SHP77 treated with DMSO at 0.1 percent for 48 hours (cell line): ENCODE measurements at regions not wholly inside any gene's neighbourhood (a gene's known extent, or its start where the extent isn't known, plus 50 kb on each side); places are given as distances from the start of the nearest gene placed in this dataset.
"Not testable (repeated sequence)": the region's sequence is repeated elsewhere in the genome, so short reads cannot be mapped to it uniquely, and the experiment has no call there.

Source experiments
- DNase-seq: peaks from one replicate; lab custom pipeline; 2025; lab: John Stamatoyannopoulos, UW

DNA sequence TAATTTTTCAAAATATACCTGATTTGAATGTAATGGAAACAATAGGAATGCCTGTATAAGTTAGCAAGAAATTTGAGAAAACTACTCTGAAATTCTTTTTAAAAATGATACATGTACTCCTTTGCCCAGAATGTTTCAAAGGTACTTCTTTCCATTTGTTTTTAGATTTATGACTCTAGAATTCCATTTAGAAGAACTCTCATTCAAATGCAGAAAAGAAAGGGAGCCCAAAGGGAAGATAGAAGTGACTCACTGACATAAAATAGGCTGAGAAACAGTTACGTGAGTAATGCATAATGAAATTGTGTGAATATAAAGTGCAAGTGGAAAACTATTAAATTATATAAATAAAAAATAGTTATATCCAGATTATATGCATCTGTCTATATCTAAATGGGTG, 926.3 kb downstream of the TAF11L14 start:
- DNase-seq = no peak

DNA sequence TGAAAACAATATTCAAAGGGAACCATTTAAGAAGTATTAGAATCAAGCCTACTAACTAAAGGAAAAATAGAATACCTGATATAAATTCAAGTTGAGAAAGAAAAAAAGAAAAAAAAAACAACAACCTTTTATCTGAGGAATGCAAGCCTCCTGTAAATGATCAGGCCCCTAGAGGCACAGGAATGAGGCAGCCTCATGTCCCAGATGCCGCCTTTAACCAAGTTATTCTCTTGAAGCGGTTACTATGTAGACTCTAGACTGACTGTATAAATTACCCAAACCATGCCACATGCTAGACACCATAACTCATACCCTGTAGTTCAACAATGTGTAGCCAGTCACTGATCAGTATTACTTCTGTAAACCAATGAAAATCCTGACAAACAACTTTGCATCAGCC, 929.6 kb downstream of the TAF11L14 start:
- no peak for DNase-seq

DNA sequence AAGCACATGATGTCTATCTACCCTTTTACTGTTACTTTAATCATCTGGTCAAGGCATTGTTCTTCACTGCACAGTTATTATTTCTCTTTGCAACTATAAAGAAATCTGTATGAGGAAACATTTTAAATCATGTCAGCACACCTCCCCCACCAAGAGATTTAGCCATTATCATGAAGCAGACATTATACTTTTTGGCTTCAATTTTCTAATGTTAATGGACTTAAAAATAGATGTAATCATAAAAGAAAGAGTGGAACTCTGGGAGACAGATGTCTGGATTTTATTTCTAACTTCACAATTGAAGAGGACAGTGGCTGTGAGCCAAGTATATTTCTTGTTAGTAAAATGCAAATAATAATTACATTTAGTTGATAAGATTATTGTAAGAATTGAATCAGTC, 932.4 kb downstream of the TAF11L14 start:
- DNase-seq = no peak

DNA sequence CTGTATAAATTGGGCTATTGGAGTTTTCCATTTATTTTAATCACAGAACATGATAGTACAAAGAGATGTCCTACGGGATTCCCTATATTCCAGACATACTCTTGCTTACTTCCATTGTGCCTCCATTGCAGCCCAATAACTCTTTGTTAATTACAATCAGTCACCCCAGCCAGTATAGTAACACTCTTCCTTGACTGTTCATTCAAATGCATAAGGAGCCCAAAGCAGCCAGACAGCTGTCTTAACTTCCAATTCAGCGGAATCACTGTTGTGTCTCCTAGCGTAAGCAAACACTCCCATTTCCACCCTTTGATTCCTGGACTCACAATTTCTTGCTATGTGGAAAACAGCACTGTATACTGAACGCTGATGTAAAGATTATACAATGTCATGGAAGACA, 942.3 kb downstream of the TAF11L14 start:
- DNase-seq = no peak

DNA sequence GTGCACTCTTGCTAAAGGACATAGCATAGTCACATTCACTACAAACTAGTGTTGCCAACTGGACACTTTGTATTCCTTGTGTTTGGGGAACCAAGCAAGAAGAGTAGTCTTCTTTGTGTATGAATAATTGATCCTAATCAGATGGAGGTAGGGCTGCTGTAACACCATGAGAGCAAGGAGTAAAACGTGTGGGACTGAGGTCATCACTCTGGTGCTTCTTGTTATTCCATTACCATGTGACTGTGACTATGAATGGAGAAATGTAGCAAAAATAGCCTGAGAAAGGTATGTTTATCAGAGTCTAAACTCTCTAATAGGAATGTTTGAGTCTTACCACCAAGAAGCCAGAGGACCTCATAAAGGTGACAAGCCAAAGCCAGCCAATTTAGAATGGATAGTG, 966.9 kb downstream of the TAF11L14 start:
- no peak for DNase-seq

DNA sequence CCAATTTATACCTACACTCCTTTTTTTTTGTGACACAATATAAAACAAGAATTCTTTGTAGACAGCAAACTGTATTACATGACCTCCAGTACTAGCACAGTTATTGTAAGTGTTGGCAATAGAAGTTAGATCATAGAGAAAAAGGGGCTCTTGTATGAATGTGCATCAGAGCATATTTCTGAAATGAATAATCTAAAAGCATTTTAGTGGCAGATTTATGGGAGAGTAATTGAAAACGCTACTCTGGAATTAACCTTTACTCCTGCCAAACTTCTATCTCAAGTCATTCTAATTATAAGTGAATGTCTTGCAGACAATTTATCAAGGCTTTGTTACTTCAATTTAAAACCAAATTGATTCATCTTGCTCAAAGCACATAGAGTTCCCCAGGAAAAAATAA, 968.1 kb downstream of the TAF11L14 start:
- no peak for DNase-seq

DNA sequence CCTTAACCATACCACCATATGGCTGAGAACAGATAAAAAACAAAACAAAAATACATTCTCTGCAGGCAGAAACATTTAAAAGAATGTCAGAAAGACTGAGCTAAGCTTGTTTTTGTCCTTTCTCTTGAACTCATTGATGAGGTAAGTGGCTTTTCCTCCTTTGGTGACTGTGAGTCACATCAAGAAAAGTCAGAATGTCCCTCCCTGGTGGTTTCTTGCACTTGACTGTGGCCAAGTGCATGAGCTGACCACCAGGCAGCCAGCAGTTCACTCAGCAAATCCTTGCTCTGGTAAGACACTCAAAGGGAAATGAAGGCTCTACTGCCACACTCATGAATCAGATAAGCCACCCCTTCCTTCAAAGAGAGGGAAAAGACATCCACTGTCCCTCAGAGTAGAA, 970.9 kb downstream of the TAF11L14 start:
- DNase-seq = no peak

DNA sequence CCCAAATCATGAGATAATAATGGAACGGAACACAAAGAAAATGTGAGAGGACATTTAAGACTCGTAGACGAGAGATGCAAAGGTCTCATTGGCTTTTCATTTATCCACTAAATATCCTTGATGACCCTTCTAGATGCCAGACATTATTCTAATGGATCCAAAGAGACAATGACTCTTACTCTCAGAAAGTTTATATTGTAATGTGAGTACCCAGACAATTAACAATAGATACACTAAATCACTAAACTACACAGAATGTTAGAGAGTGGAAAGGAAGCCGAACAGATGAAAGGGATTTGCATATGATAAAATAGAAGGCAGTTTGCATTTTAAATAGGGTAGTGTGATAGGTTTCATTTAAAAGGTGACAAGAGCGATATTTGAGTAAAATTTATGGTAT, 973.3 kb downstream of the TAF11L14 start:
- no peak for DNase-seq

DNA sequence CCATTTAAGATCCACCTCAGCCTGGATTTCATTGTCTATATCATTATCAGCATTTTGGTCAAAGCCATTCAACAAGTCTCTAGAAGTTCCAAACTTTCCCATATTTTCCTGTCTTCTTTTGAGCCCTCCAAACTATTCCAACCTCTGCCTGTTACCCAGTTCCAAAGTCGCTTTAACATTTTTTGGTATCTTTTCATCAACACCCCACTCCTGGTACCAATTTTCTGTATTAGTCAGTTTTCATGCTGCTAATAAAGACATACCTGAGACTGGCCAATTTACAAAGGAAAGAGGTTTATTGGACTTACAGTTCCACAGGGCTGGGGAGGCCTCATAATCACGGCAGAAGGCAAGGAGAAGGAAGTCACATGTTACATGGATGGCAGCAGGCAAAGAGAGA, 982.9 kb downstream of the TAF11L14 start:
- not testable (repeated sequence) for DNase-seq

DNA sequence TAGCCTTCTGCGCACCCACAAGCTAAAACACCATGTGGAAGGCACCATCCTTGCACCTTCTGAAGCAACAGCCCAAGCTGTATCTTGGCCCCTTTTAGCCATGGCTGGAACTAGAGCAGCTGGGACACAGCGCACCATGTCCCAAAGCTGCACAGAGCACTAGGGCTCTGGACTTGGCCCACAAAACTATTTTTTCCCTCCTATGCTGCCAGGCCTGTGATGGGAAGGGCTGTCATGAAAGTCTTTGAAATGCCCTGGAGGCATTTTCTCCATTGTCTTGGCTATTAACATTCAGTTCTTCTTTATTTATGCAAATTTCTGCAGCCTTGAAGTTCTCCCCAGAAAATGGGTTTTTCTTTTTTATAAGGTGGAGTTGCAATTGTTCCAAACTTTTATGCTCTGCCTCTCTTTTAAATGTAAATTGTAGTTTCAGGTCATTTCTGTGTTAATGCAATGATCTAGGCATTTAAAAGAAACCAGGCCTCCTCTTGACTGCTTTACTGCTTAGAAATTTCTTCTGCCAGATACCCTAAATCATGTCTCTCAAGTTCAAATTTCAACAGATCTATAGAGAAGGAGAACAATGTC, 996.3 kb downstream of the TAF11L14 start:
- DNase-seq = no peak

DNA sequence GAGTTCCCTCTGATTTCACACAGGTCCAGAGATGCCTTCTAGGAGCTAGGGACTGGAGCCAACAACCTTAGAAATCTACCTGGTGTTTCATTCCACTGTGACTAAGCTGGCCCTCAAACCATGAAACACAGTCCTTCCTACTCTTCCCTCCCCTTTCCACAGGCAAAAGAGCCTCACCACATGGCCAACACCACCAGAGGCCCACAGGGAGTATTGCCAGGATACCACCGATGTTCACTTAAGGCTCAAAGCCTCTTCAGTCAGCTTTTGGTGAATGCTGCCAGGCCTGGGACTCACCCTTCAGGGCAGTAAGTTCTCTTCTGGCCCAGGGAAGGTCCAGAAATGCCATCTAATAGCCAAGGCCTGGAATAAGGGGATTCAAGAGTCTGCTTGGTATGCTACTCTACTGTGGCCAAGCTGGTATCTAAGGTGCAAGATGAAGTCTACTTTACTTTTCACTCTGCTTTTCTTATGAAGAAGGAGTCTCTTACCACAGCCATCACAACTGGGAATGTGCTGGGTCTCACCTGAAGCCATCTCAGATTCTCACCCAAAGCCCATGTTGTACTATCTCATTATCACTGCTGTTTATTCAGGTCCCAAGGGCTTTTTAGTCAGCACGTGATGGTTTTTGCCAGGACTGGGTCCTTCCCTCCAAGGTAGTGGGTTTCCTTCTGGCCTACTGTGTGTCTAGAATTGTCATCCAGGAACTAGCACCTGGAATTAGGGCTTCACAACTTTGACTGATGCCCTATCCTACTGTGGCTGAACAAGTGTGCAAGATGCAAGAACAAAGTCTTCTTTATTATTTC, 1018.4 kb downstream of the TAF11L14 start:
- DNase-seq = no peak

DNA sequence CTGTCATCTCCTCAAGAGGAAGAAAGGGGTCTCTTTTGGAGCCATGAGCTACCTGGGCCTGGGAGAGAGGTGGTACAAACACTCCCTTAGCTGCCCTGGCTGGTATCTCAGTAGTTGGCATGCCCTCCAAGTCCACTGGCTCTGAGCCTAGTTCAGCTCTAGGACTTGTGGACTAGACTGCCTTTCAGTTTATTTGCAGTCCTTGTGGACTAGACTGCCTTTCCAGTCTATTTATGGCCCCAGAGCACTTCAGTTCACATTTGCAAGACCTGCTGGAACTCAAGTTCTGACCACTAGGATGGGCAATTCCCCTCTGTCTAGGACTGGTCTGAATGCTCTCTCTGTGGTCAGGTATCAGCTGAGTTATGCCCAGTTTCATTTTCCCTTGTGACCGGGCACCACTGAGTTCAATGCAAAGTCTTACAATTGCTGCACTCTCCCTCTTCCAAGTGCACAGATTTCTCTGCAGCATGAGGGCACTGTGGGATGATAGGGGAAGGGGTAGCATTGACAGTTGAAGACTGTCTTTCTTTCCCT, 1019.0 kb downstream of the TAF11L14 start:
- no peak for DNase-seq

DNA sequence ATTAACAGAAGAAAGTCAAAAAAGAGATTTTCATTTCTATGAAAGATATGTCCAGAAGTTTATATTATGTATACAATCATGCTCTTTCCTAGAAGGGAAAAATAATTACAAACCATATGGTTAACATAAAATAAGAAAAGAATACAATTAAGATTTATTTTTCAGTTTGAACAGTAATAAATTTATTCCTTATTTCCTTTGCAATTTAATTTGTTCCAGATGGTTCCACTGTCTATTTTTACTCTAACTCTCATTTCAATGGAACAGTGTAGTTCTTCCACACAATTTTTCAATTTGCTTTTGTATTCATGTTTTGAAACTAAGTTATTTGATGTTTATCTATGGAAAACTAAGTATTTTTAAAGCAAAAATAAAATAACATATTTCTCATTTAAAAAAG, 1026.3 kb downstream of the TAF11L14 start:
- no peak for DNase-seq

DNA sequence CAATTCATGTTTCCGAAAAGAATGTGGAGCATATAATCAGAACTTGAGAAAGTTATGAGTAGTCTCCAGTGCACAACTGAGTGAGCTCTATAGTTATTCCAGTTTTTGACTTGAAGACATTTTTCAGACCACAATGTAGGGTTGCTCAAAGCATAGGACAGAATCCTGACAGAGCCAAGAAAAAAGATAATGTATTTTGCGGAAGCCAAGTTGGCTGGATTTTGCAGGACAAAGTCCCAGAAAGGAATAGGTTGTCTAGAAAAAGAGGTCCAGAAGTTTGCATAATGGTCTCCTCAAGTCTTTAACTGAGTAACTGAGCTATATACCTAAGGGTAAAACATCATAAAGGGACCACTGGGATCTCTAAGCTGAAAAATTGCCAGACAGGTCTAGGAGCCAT, 1028.0 kb downstream of the TAF11L14 start:
- no peak for DNase-seq

DNA sequence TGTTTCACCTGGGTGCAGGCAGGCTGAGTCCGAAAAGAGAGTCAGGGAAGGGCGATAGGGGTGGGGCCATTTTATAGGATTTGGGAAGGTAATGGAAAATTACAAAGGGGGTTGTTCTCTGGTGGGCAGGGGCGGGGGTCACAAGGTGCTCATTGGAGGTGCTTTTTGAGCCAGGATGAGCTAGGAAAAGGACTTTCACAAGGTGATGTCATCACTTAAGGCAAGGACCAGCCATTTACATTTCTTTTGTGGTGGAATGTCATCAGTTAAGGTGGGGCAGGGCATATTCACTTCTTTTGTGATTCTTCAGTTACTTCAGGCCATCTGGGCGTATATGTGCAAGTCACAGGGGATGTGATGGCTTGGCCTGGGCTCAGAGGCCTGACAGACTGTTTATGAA, 1040.0 kb downstream of the TAF11L14 start:
- not testable (repeated sequence) for DNase-seq

DNA sequence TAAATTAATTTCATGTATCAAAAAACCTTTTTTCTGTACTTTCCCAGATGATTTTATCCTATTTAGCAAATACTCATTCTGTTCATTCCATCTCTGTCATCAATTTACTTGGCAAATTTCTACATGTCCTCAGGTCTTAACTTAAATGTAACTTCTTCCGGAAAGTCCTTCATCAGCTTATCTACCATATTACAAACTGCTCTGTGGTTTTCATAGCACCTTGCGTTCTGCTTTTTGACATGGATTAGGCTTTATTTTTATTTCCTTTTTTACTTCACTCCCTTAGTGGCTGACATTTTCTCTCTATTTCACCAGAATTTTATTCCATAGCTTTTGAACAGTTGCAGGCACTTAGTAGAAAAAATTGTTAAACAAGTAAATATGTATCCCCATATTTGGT, 1040.8 kb downstream of the TAF11L14 start:
- DNase-seq = no peak

DNA sequence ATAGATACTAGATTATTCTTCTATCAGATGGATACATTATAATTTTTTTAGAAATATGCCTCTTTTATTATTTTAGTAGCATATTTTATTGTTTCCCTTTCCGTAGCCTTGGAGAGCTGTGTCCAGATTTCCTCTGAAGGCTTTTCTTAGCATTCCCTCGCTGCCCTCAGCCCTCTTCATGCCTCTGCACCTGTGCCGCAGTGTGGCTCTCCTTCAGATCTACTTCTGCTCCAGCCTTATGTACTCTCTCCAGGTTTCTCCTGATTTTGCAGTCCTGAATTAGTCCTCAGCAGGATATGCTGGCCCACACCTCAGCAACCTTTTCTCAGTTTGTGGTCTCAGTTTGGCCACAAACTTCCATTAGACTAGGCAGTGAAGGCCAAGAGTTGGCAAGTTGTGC, 1052.0 kb downstream of the TAF11L14 start:
- DNase-seq = no peak

DNA sequence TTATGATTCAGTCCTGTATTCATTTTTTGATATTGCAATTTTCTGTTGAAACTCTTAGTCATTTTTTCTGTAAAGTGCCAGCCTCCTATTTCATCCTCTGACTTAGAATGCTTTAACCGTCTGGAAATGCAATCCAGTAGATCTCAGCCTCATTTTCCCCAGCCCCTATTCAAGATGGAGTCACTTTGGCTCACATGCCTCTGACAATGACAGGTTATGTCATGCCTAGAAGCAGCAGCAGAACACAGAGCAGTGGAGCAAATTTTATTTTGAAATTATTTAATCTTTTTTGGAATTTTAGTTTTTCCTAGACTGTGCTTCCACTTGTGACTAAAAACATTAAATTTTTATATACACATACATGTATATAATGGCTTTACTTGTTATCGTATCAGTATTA, 1053.2 kb downstream of the TAF11L14 start:
- no peak for DNase-seq

DNA sequence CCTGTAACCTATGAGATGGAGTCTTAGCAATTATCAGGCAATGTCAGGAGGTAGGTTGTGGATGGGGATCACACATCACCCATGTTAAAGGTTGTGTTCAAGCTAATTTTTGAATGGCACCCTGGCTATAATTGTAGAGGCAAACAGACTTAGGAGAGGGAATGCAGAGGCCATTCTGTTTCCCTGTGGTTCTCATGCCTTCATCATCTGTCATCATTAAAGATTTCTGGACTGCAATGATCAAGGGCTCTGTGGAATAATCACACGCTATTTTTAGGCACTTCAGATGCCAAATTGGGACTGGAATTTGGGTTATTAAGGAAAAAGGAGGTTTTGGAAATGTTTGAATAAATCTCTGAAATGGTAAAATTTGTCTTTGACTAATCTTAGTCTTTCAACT, 1065.4 kb downstream of the TAF11L14 start:
- DNase-seq = no peak

DNA sequence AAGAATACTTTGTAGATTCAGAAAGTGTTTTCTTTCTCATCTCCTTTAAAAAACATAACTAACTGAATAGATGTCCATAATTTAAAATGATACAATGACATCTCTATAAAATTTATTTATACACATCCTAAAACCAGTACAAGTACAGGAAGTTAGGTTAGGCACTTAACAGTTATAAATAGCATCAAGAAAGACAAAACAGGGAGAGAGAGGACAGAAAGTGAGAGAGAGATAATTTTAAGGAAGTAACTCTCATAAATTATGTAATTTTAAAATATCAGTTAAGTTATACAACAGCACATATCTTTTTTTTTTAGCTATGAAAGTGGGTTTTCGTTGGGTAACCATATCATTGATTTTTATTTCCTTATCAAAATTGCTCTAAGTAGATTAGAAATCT, 1068.6 kb downstream of the TAF11L14 start:
- no peak for DNase-seq

DNA sequence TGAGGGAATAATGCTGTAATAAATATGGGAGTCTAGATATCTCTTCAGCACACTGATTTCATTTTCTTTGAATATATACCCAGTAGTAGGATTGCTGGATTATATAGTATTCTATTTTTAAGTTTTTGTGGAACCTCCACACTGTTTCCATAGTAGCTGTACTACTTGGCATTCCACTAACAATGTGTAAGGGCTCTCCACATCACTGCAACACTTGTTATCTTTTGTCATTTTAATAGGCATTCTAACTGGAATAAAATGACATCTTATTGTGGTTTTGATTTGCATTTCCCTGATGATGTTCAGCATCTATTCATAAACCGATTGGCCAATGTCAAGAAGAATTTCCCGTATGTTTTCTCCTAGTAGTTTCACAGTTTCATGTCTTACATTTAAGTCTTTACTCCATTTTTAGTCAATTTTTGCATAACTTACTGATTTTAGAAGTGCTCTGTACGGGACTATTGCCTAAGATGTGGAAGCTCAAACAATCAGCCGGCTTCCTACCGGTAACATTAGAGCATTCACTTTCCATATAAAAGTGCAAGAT, 1078.8 kb downstream of the TAF11L14 start:
- no peak for DNase-seq

DNA sequence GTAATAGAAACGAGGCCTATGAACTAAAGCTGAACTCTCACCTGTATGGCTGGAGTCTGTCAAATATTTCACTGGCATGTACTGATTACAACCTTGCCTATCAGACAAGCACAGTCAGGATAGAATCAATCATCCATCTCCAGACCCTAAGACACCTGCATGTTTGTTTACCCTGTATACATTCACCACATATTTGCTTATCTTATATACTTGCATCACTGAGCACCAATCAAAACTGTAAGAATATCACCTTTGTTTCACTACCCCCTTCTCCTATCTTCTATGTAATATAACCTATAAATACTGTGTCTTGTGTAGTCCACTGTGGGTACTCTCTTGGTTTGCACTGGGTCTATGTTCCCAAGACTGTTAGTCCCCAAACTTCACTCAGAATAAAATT, 1085.7 kb downstream of the TAF11L14 start:
- DNase-seq = no peak
